HCT116 (cell line): ENCODE measurements at regions not wholly inside any gene's neighbourhood (a gene's known extent, or its start where the extent isn't known, plus 50 kb on each side); places are given as distances from the start of the nearest gene placed in this dataset.

Experiments
- ATAC-seq: fragments of 200-7000 bp; cut with Tn5 transposase; 2 replicates; pipeline ENCODE4 v1.9.1; 2020; ENCODE audit warnings: mild to moderate bottlenecking, moderate library complexity
- BruUV-seq: library from RNA; stranded (reverse); fragments of 400-500 nt; replicated peaks from 2 replicates; lab custom pipeline; 2021; lab: Mats Ljungman, UMichigan
- CTCF ChIA-PET: fragments of 300-600 bp; sonication (Branson Sonifier 250); formaldehyde crosslinking; loops from one replicate; lab custom pipeline; 2021; ENCODE audit warnings: antibody characterized with exemption; lab: Charles Lee
- POLR2A ChIA-PET: fragments of 300-600, 350-600 bp; sonication (Branson Sonifier 250); formaldehyde crosslinking; loops from one replicate; lab custom pipeline; 2021; ENCODE audit warnings: antibody characterized with exemption; lab: Charles Lee
- RAD21 ChIA-PET, 2 experiments: fragments of 300-600 bp; sonication (Branson Sonifier 250); formaldehyde crosslinking; loops; one replicate each; lab custom pipeline; 2023; ENCODE audit warnings: low total read pairs in 2 of 2; ENCODE audit not compliant: uncharacterized antibody in 2 of 2, unreplicated experiment in 2 of 2, low non-redundant PET in 1 of 2; lab: Charles Lee
- DNase-seq: peaks from one replicate; pipeline ENCODE4 v3.0.0-alpha.2; 2010; ENCODE audit warnings: low read depth, low spot score
- H2AFZ ChIP-seq: fragments of 200-600 bp; shearing (Covaris generic), sonication (generic); 2 replicates; pipeline ENCODE4 v1.6.1; 2017; ENCODE audit warnings: low read depth, mixed run types, mixed read lengths, antibody characterized with exemption, low read length; ENCODE audit not compliant: poor library complexity, severe bottlenecking
- H3K27ac ChIP-seq: 2 replicates; pipeline ENCODE4 v1.5.1; 2012; ENCODE audit warnings: low read depth, low read length
- H3K27me3 ChIP-seq: fragments of 200-600 bp; sonication (generic); 2 replicates; pipeline ENCODE4 v1.6.1; 2016; ENCODE audit warnings: mixed run types, low read length, mixed read lengths; ENCODE audit not compliant: insufficient read depth
- H3K36me3 ChIP-seq, 2 experiments: fragments of 200-500 bp in 1 of 2; fragments of 200-600 bp in 1 of 2; sonication (Bioruptor generic) in 1 of 2; sonication (generic) in 1 of 2; 2 replicates each; pipeline versions ENCODE4 v1.5.1 to v1.6.1; 2014 to 2016; ENCODE audit warnings: low read length in 2 of 2, inconsistent platforms in 1 of 2, mixed read lengths in 1 of 2, mixed run types in 1 of 2; ENCODE audit not compliant: insufficient read depth in 2 of 2, control insufficient read depth in 1 of 2
- H3K4me1 ChIP-seq, 2 experiments: fragments of 200-600 bp in 1 of 2; sonication (generic) in 1 of 2; 2 replicates each; pipeline versions ENCODE4 v1.5.1 to v1.6.1; 2012 to 2017; ENCODE audit warnings: low read length in 2 of 2, inconsistent platforms in 1 of 2, mild to moderate bottlenecking in 1 of 2, mixed read lengths in 1 of 2, mixed run types in 1 of 2, moderate library complexity in 1 of 2; ENCODE audit not compliant: insufficient read depth in 2 of 2, control insufficient read depth in 1 of 2
- H3K4me2 ChIP-seq: fragments of 200-600 bp; sonication (generic); 2 replicates; pipeline ENCODE4 v1.6.1; 2017; ENCODE audit warnings: mixed run types, low read length, mixed read lengths
- H3K4me3 ChIP-seq, 2 experiments: fragments of 200-600 bp in 1 of 2; sonication (generic) in 1 of 2; replicated peaks in 1 of 2; 2 replicates each; pipeline ENCODE4 v1.5.1; 2011 to 2016; ENCODE audit warnings: low read length in 2 of 2, control low read depth in 1 of 2, low read depth in 1 of 2, mild to moderate bottlenecking in 1 of 2, mixed read lengths in 1 of 2, mixed run types in 1 of 2
- H3K79me2 ChIP-seq: fragments of 200-600 bp; sonication (generic); 2 replicates; pipeline ENCODE4 v1.6.1; 2017; ENCODE audit warnings: mild to moderate bottlenecking, mixed run types, low read length, moderate library complexity, mixed read lengths; ENCODE audit not compliant: insufficient read depth
- H3K9ac ChIP-seq: fragments of 200-600 bp; sonication (generic); 2 replicates; pipeline ENCODE4 v1.6.1; 2016; ENCODE audit warnings: low read length, mixed read lengths
- H3K9me2 ChIP-seq: fragments of 200-600 bp; sonication (generic), shearing (Covaris generic); 2 replicates; pipeline ENCODE4 v1.6.1; 2017; ENCODE audit warnings: mixed run types, mild to moderate bottlenecking, moderate library complexity; ENCODE audit not compliant: insufficient read depth
- H3K9me3 ChIP-seq, 2 experiments: fragments of 200-500 bp in 1 of 2; fragments of 200-600 bp in 1 of 2; sonication (Bioruptor generic) in 1 of 2; sonication (generic) in 1 of 2; 2 replicates each; pipeline ENCODE4 v1.6.1; 2014 to 2017; ENCODE audit warnings: low read length in 2 of 2, mixed read lengths in 2 of 2, inconsistent platforms in 1 of 2, low read depth in 1 of 2, mild to moderate bottlenecking in 1 of 2, mixed run types in 1 of 2, moderate library complexity in 1 of 2; ENCODE audit not compliant: control insufficient read depth in 1 of 2, insufficient read depth in 1 of 2
- H4K20me1 ChIP-seq: fragments of 200-600 bp; sonication (generic), shearing (Covaris generic); 2 replicates; pipeline ENCODE4 v1.6.1; 2017; ENCODE audit warnings: mixed run types, mild to moderate bottlenecking, moderate library complexity; ENCODE audit not compliant: insufficient read depth
- ELF1 ChIP-seq: IDR thresholded peaks from 2 replicates; pipeline ENCODE4 v1.6.1; 2012; ENCODE audit warnings: low read depth, borderline replicate concordance
- EZH2 ChIP-seq: fragments of 200-600 bp; sonication (generic); IDR thresholded peaks from 2 replicates; pipeline ENCODE4 v1.6.1; 2017; ENCODE audit warnings: antibody characterized with exemption, mixed run types
- FOSL1 ChIP-seq: IDR thresholded peaks from 2 replicates; pipeline ENCODE4 v1.6.1; 2012; ENCODE audit warnings: low read depth
- POLR2A ChIP-seq: IDR thresholded peaks from 2 replicates; pipeline ENCODE4 v1.7.0; 2011; ENCODE audit warnings: borderline replicate concordance; ENCODE audit not compliant: insufficient read depth, insufficient read length; ENCODE audit errors: extremely low read depth
- RAD21 ChIP-seq: IDR thresholded peaks from 2 replicates; pipeline ENCODE4 v1.6.1; 2012; ENCODE audit warnings: low read depth, mild to moderate bottlenecking
- SIN3A ChIP-seq: IDR thresholded peaks from 2 replicates; pipeline ENCODE4 v1.6.1; 2012; ENCODE audit warnings: low read depth
- SP1 ChIP-seq: IDR thresholded peaks from 2 replicates; pipeline ENCODE4 v1.6.1; 2012; ENCODE audit warnings: low read depth
- YY1 ChIP-seq: IDR thresholded peaks from 2 replicates; pipeline ENCODE4 v1.6.1; 2011; ENCODE audit warnings: low read length, low read depth, moderate library complexity, mild to moderate bottlenecking; ENCODE audit not compliant: insufficient replicate concordance; ENCODE audit errors: extremely low read depth
- intact Hi-C: fragments of 100-400 bp; cut with micrococcal nuclease; formaldehyde crosslinking; loops from 2 replicates; pipeline ENCODE4 v1.10.0; 2022
- TF ChIP-seq, protein P1 (sequence below): IDR thresholded peaks from 2 replicates; pipeline ENCODE4 v1.6.1; 2012
- TF ChIP-seq, protein P2 (sequence below): IDR thresholded peaks from 2 replicates; pipeline ENCODE4 v1.6.1; 2012
- TF ChIP-seq, protein P3 (sequence below), 3 experiments: fragments of 200-600 bp in 1 of 3; sonication (generic) in 1 of 3; IDR thresholded peaks in 2 of 3; conservative IDR thresholded peaks in 1 of 3; 2 replicates each; pipeline ENCODE4 v1.5.1; 2012 to 2017; ENCODE audit warnings: low read depth in 2 of 3, low read length in 2 of 3, antibody characterized with exemption in 1 of 3, borderline replicate concordance in 1 of 3, control low read depth in 1 of 3, mild to moderate bottlenecking in 1 of 3, mixed read lengths in 1 of 3, mixed run types in 1 of 3, moderate library complexity in 1 of 3; ENCODE audit not compliant: insufficient read depth in 1 of 3

DNA sequence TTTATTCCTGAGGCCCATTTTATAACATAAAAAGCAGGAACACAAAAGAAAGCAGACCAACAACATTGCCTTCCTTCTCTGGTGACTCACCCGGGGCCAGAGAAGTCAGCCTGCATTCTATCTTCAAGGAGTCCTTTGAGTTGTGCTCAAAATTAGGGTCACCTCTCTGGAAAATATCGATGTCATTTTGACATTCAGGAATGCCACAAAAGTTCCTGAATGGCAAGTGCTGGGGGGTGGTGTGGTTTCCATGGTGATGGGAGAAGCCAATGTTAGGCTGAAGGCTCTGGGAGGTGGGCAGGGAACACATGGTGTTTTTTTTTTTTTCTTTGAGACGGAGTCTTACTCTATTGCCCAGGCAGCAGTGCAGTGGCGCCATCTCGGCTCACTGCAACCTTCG, 159.6 kb downstream of the HAPSTR1 start:
- intact Hi-C loops, result no loop called here
- no peak overlapping the region for H3K27ac ChIP-seq
- no peaks in the 10 kb centered on the region for H3K9me2 ChIP-seq
- TF ChIP-seq, protein P1, sequence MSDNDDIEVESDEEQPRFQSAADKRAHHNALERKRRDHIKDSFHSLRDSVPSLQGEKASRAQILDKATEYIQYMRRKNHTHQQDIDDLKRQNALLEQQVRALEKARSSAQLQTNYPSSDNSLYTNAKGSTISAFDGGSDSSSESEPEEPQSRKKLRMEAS, result no peak
- TF ChIP-seq YY1 (no peak), SP1 (no peak), EZH2 (no peak), SIN3A (no peak), POLR2A (no peak), FOSL1 (no peak), RAD21 (no peak), ELF1 (no peak)
- TF ChIP-seq, protein P2, sequence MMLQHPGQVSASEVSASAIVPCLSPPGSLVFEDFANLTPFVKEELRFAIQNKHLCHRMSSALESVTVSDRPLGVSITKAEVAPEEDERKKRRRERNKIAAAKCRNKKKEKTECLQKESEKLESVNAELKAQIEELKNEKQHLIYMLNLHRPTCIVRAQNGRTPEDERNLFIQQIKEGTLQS, result no peak
- TF ChIP-seq, protein P3, sequence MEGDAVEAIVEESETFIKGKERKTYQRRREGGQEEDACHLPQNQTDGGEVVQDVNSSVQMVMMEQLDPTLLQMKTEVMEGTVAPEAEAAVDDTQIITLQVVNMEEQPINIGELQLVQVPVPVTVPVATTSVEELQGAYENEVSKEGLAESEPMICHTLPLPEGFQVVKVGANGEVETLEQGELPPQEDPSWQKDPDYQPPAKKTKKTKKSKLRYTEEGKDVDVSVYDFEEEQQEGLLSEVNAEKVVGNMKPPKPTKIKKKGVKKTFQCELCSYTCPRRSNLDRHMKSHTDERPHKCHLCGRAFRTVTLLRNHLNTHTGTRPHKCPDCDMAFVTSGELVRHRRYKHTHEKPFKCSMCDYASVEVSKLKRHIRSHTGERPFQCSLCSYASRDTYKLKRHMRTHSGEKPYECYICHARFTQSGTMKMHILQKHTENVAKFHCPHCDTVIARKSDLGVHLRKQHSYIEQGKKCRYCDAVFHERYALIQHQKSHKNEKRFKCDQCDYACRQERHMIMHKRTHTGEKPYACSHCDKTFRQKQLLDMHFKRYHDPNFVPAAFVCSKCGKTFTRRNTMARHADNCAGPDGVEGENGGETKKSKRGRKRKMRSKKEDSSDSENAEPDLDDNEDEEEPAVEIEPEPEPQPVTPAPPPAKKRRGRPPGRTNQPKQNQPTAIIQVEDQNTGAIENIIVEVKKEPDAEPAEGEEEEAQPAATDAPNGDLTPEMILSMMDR (IDR thresholded peaks at IDR 0.05 in 2 of 3, conservative IDR thresholded peaks at IDR 0.05 in 1 of 3; ENCODE audit: borderline replicate concordance in 1 of 3, insufficient read depth in 1 of 3, low read depth in 2 of 3, low read length in 2 of 3), result no peak
- H3K79me2 ChIP-seq, result no peaks in the 10 kb centered on the region
- no peak overlapping the region for H3K4me3 ChIP-seq
- no peaks in the 10 kb centered on the region for H4K20me1 ChIP-seq
- BruUV-seq, result no TSS peak
- H2AFZ ChIP-seq, result no peak overlapping the region
- RAD21 ChIA-PET, result no interaction called here
- H3K9ac ChIP-seq, result no peak overlapping the region
- ATAC-seq (no peak), DNase-seq (no peak)
- H3K36me3 ChIP-seq, result no peaks in the 10 kb centered on the region
- H3K4me2 ChIP-seq, result no peak overlapping the region
- H3K4me1 ChIP-seq, result 0 out of 4 replicates have a peak, but pooled peaks cover 0 to under 1% of the 10 kb centered on the region in 2 experiments
- CTCF ChIA-PET, result no interaction called here
- H3K27me3 ChIP-seq, result peaks cover 27% of the 10 kb centered on the region
- POLR2A ChIA-PET, result no interaction called here
- H3K9me3 ChIP-seq, result no peaks in the 10 kb centered on the region
